ENCODE measurements at regions not wholly inside any gene's neighbourhood (a gene's known extent, or its start where the extent isn't known, plus 50 kb on each side); places are given as distances from the start of the nearest gene placed in this dataset.

- no peak overlapping the region for H3K27ac ChIP-seq
- no peak overlapping the region for H3K4me3 ChIP-seq
- intact Hi-C loops (cut with DNase I), result no loop called here
- H3K27me3 ChIP-seq, result no peaks in the 10 kb centered on the region
- no peak for TF ChIP-seq CTCF (IDR thresholded peaks at IDR 0.05)
- H3K9me3 ChIP-seq, result no peaks in the 10 kb centered on the region
- no peaks in the 10 kb centered on the region for H3K4me1 ChIP-seq
- no peak for DNase-seq (ENCODE audit: low spot score in 2 of 2)
- no peaks in the 10 kb centered on the region for H3K36me3 ChIP-seq
Measured at GRCh38 chr12:18955594-18955993, 173.9 kb upstream of the PLEKHA5 start.

DNA sequence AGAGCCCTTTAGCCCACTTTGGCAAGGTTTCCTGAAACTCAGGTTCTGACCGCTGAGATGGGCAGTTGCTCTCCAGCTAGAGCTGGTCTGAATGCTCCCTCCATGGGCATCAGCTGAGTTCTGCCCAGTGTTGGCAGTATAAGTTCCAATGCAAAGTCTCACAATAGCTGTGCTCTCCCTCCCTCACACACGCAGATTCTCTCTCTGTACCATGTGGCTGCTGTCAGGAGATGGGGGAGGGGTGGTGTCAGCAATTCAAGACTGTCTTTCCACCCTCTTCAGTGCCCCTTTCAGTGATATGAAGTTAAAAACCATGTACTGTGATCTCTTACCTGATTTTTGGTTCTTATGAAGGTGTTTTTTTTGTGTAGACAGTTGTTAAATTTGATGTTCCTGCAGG, 164.3 kb upstream of the PLEKHA5 start:
- TF ChIP-seq CTCF (IDR thresholded peaks at IDR 0.05), result no peak
- intact Hi-C loops (cut with DNase I), result no loop called here
- no peak for DNase-seq (ENCODE audit: low spot score in 2 of 2)
- no peaks in the 10 kb centered on the region for H3K36me3 ChIP-seq
- H3K4me1 ChIP-seq, result no peaks in the 10 kb centered on the region
- H3K9me3 ChIP-seq, result no peaks in the 10 kb centered on the region
- H3K4me3 ChIP-seq, result no peak overlapping the region
- H3K27ac ChIP-seq, result no peak overlapping the region
- H3K27me3 ChIP-seq, result no peaks in the 10 kb centered on the region

DNA sequence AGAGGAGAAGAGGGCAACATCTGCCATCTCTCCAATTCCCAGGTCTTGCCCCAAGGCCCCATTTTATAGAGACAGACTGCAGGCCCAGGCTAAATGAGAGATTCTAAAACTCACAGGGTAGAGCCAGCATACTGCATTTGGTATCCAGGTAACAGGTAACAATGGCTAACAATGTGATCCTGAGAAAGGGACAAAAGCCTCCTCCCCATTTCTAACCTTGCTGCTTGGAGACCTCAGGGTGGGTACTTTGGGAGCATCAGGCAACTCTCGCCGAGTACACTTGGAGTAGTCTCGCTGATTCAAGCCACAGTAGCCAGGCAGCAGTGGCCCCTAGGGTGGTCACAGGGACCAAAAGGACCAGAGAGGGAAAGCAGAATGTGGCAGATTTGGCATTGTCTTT, 162.6 kb upstream of the PLEKHA5 start:
- TF ChIP-seq CTCF (IDR thresholded peaks at IDR 0.05), result no peak
- Histone ChIP-seq H3K36me3 (no peaks in the 10 kb centered on the region), H3K4me3 (no peak overlapping the region), H3K4me1 (no peaks in the 10 kb centered on the region), H3K27me3 (no peaks in the 10 kb centered on the region), H3K27ac (no peak overlapping the region), H3K9me3 (no peaks in the 10 kb centered on the region)
- intact Hi-C loops (cut with DNase I), result no loop called here
- DNase-seq (ENCODE audit: low spot score in 2 of 2), result no peak

DNA sequence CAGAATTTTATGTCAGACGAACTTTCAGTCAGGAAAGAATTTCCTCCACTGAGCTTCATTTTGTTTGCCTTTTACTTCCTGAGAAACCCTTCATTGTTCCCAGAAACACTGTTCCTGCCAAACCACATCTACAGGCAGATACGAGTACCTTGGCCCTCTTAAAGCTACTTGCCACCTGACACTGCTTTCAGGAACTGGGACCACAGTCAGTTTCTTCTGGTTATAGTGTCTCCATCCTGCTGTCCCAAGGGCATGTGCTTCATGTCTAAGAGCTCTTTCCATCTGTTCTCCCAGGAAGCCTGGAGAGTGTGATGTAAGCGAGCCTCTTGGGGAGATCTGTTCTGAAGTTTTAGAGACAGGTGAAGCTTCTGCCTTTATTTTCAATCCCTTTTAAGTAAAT, 161.7 kb upstream of the PLEKHA5 start:
- no peak overlapping the region for H3K4me3 ChIP-seq
- H3K9me3 ChIP-seq, result no peaks in the 10 kb centered on the region
- no peak for TF ChIP-seq CTCF (IDR thresholded peaks at IDR 0.05)
- no peaks in the 10 kb centered on the region for H3K4me1 ChIP-seq
- no peaks in the 10 kb centered on the region for H3K36me3 ChIP-seq
- intact Hi-C loops (cut with DNase I), result no loop called here
- no peak overlapping the region for H3K27ac ChIP-seq
- no peak for DNase-seq (ENCODE audit: low spot score in 2 of 2)
- no peaks in the 10 kb centered on the region for H3K27me3 ChIP-seq

DNA sequence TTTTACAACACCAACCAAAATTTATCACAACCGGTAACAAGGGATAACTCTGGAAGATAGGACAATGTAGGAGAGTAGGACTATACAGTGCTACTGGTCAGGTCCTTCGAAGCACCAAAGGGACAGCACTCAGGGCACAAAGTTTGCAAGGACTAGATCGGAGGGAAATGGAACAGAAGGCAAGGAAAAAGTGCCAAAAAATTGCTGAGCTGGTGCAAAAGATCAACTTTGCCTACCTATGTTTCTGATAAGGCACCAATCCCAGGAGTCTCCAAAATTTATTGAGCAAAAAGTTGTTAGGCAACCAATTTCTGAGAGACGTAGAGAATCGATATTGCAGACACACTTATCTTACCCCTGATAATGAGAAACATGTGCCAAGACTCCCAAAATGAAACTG, 160.0 kb upstream of the PLEKHA5 start:
- Histone ChIP-seq H3K9me3 (no peaks in the 10 kb centered on the region), H3K36me3 (no peaks in the 10 kb centered on the region), H3K27me3 (no peaks in the 10 kb centered on the region), H3K4me1 (no peaks in the 10 kb centered on the region), H3K27ac (no peak overlapping the region), H3K4me3 (no peak overlapping the region)
- TF ChIP-seq CTCF (IDR thresholded peaks at IDR 0.05), result no peak
- intact Hi-C loops (cut with DNase I), result no loop called here
- no peak for DNase-seq (ENCODE audit: low spot score in 2 of 2)

GRCh38 chr12:18970603-18971002, 158.9 kb upstream of the PLEKHA5 start:
- no peak for TF ChIP-seq CTCF (IDR thresholded peaks at IDR 0.05)
- Histone ChIP-seq H3K9me3 (no peaks in the 10 kb centered on the region), H3K27ac (no peak overlapping the region), H3K4me3 (no peak overlapping the region), H3K4me1 (no peaks in the 10 kb centered on the region), H3K27me3 (no peaks in the 10 kb centered on the region), H3K36me3 (no peaks in the 10 kb centered on the region)
- intact Hi-C loops (cut with DNase I), result no loop called here
- DNase-seq (ENCODE audit: low spot score in 2 of 2), result no peak
